Muscle of back (tissue), 3 donors: ENCODE measurements at regions not wholly inside any gene's neighbourhood (a gene's known extent, or its start where the extent isn't known, plus 50 kb on each side); places are given as distances from the start of the nearest gene placed in this dataset.
A peak's percentile ranks its signal among the peaks of the same experiment; 100 is the strongest.
"Not testable (repeated sequence)": the region's sequence is repeated elsewhere in the genome, so short reads cannot be mapped to it uniquely, and the experiment has no call there.

Experiments used
- DNase-seq, 3 donors: peaks; one replicate each; pipeline versions ENCODE4 v3.0.0 to v3.0.0-alpha.2; 2013

DNA sequence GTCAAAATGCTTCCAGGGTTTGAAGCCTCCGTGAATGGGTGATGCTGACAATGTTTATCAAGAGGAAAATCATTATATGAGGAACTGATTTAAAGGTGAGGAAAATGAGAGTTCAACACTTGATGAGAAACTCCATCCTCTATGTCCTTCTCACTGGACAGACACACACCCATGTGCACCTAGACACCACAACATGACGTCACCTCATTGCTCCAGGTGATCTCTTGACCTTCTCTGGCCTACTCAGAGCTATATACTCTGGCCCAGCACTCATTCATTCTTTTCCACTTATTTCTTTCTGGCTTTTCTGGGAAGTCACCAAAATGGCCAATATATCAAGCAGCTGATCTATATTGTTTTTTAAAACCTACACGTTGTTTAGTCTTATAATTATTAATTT is 778.7 kb upstream of the PCDH20 start:
- no peak for DNase-seq

DNA sequence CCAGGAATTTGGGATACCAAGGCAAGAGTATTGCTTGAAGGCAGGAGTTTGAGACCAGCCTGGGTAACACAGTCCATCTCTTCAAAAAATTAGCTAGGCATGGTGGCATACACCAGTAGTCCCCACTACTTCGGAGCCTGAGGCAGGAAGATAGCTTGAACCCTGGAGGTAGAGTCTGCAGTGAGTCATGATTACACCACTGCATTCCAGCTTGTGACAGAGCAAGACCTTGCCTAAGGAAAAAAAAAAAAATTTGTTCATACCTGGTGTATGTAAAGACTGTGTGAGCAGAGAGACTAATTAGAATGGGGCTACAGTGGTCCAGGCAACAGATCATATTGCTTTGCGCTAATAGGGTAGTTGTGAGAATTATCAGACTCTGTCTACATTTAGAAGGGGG is 778.3 kb upstream of the PCDH20 start:
- DNase-seq: no peak

DNA sequence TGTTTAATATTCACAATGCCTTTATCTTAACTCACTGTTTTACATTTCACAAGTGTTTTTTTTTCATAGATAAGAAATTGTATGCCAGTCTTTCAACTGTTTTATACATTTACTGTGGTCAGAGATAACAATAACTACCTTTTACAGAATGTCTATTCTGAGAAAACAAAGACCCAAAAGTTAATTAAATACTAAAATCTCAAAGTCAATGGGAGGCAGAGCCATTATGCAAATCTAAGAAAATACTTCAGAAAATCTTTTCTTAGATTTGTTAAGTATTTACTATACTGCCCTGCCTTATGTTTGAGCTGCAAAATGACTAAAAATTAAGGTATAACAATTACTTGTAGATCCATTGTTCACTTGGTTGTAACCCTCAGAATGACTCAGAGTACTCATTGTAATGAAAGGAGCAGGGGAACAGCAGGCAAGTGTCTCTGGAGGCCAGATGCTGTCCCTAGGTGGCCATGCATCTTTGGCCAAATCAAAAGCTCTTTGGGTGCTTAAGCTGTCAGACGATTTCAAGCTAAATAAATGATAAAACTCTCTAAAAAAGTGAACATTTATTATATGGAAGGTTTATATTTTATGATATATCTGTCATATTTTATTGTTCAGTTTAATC is 770.1 kb upstream of the PCDH20 start:
- DNase-seq: no peak

DNA sequence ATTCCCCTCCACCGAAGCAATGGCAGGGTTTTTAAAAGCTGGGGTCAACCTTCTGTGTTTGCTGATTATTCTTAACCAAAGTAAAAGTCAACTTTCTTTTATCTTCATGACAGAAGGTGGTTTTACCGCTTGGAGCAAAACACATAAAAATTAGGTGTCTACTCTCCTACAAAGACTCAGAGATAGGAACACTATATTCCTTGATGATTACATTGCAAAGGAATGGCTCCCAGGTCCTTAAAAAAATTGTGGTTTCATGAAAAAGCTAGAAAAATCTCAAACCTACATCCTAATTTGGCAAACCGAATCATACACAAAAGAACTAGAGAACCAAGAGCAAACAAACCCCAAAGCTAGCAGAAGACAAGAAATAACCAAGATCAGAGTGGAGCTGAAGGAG is 760.4 kb upstream of the PCDH20 start:
- no peak for DNase-seq

DNA sequence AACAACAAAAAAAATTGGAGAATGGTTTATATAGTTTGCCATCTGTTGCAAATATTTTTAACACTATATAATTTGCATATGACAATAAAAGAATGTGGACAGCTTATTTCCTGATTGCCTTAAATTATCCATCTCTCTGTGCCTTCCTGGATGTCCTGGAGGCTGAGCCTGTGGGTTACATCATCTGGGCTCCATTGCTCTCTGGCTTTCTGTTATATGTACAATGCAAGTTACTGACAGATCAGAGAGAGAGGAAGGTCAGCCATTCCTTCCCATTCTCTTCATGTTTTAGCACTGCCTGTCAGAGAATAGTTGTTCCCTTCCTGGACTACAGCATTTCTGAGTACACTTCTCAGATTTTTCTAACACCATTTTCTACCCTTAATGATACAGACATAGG is 758.3 kb upstream of the PCDH20 start:
- no peak for DNase-seq

DNA sequence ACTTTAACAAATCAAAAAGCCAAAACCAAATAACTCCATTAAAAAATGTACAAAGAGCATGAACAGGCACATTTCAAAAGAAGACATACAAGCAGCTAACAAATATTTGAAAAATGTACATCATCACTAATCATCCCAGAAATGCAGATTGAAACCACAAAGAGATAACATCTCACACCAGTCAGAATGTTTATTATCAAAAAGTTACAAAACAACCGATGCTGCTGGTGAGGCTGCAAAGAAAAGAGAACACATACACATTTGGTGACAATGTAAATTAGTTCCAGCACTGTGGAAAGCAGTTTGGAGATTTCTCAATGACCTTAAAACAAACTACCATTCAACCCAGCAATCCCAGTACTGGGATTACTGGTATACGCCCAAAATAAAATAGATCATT is 756.0 kb upstream of the PCDH20 start:
- no peak for DNase-seq

DNA sequence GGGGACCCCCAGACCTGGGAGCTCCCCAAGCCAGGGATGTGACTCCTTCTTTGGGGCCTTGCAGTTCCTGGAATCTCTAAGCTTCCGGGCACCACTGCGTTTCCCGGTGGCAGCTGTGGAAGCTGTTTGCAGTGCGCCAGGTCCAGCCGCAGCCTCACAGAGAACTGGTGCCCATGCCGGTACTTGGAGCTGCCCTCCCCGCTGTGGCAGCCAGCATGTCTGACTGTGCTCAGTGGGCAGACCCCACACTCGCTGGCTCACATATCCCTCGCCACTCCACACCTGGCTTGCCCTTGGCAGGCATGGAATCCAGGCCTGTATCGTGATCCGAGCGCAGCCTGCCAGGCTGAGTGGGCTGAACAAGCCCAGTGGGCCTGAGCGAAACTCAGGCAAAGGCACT is 753.2 kb upstream of the PCDH20 start:
- DNase-seq: no peak

DNA sequence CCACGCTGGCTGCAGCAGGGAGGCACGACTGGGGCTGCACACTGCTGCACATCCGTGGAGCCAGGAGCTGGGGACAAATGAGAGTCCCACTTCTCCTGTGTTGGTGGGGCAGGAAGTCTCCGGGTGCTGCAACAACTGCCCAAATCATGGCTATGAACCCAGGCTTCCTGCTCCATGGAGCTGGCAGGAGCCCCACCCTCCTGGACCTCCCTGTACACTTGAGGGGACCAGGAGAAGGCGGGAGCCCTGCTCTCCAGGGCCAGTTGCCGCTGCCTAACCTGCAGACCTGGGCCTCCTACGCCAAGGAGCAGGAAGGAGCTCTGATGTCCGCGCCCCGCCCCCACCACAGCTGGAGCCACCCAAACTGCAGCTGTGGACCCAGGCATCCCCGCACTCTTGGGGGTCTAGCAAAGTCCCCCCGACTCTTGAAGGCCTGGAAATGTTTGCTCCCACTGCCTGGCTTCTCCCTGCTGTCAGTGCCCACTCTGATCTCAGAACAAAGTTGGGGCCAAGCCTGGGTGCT is 752.1 kb upstream of the PCDH20 start:
- no peak for DNase-seq

DNA sequence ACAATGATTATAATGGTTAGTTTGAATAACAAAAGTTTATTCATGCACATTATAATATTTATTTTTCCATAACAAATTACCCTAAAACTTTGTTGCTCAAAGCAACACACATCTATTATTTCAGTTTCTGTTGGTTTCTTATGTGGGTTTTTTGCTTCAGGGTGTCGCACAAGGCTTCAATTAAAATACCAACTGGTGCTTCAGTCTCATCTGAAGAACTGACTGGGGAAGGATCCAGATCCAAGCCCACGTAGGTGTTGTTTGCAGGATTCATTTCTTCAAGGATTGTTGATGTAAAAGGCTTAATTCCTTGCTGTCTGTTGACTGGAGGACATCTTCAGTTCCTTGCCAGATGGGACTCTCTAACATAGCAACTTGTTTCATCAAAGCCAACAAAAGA is 747.2 kb upstream of the PCDH20 start:
- no peak for DNase-seq

DNA sequence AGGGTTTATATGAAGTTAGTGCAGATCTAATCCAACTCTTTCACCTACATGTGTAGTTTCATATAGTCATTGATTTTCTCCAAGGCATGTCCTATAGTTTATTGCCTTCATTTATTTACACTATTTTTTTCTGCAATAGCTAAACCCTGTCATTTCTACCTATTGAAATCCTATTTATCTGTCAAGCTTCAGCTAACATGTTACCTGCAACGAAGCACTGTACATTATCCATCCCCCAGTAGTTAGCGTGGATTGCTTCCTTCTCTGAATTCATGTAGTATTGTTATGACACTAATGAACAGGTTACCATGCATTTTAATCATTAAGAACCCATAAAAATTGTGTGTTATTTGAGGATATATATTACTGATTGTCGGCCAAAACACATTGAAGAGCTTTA is 742.9 kb upstream of the PCDH20 start:
- DNase-seq: no peak

DNA sequence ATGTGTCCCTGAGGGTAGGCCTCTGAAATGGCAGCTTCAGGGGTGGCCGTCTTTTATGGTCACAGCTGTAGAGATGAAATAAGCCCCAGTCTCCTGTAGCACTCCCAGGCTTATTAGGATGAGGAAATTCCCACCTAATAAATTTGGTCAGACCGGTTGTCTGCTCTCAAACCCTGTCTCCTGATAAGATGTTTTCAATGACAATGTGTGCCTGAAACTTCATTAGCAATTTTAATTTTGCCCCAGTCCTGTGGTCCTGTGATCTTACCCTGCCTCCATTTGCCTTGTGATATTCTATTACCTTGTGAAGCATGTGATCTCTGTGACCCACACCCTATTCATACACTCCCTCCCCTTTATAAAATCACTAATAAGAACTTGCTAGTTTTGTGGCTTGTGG is 736.1 kb upstream of the PCDH20 start:
- DNase-seq: not testable (repeated sequence)

DNA sequence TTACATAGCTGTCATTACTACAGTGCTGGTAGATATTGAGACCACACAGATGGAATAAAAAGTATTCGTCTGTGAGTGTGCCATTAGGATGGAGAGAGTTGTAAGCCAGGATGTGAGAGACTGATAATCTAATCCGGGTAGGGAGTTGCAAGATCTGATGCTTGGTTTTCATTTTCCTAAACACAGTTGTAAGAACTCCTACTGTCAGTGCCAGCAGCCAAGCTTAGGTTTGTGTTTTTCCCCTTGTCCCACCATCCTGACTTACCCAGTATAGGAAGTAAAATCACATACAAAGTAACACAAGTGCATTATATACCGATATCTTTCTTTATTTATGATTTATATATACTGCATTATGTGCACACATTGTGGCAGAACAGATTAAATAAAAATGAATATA is 726.4 kb upstream of the PCDH20 start:
- DNase-seq: no peak

DNA sequence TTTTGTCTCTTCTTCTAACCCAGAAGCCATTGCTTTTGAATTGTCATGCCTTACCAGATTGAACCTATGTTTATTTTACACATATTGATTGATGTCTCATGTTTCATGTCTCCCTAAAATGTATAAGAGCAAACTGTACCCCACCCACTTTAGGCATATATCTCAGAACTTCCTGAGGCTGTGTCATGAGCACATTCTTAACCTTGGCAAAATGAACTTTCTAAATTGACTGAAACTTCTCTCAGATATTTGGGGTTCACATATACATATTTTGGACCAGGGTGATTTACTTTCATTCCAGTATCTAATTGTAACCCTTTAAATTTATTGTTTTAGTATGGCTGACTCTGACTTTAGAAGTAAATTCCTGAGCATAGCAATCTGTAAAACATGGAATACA is 723.9 kb upstream of the PCDH20 start:
- DNase-seq: no peak

DNA sequence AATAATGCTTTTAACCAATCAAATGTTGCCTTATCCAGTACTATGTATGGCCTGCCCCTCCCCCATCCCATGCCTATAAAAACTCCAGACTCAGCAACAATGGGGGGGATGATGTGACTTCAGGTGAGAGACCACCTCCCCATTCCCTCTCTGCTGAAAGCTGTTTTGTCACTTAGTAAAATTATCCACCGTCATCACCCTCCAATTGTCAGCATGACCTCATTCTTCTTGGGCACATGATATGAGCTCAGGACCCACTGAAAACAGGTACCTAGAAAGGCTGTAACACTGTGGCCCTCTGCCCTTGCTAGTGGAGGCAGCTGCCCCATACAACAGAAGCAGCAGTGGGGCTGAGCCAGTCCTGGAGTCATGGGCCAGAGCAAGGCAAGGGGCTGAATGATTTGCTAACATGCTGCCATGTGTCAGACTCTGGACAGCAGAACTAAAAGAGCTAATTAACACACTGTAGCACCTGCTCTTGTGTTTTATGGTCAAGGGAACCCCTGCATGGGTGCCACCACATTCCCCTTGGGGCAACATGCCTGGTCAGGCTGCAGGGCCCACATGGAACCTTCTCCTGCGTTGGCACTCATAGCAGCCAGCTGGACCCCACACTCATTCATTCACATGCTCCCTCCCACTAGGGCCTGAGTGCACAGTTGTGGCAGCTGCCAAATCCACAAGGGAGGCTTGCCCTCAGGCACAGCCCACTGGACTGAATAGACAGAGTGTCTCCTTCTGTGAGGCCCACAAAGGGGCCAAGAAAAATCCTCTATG is 722.2 kb upstream of the PCDH20 start:
- peak in 1 of 3 donors; percentile 10 for DNase-seq

DNA sequence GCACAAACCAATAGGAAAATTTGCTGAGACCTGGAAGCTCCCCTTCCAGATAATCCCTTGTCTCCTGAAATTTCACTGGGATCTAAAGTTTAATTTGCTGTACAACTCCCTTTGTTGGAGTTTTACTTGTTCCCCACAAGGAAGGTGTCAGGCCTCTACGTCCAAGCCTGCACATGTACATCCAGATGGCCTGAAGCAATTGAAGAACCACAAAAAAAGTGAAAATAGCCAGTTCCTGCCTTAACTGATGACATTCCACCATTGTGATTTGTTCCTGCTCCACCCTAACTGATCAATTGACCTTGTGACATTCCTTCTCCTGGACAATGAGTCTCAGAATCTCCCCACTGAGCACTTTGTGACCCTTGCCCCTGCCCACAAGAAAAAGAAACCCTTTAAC is 716.0 kb upstream of the PCDH20 start:
- DNase-seq: no peak

DNA sequence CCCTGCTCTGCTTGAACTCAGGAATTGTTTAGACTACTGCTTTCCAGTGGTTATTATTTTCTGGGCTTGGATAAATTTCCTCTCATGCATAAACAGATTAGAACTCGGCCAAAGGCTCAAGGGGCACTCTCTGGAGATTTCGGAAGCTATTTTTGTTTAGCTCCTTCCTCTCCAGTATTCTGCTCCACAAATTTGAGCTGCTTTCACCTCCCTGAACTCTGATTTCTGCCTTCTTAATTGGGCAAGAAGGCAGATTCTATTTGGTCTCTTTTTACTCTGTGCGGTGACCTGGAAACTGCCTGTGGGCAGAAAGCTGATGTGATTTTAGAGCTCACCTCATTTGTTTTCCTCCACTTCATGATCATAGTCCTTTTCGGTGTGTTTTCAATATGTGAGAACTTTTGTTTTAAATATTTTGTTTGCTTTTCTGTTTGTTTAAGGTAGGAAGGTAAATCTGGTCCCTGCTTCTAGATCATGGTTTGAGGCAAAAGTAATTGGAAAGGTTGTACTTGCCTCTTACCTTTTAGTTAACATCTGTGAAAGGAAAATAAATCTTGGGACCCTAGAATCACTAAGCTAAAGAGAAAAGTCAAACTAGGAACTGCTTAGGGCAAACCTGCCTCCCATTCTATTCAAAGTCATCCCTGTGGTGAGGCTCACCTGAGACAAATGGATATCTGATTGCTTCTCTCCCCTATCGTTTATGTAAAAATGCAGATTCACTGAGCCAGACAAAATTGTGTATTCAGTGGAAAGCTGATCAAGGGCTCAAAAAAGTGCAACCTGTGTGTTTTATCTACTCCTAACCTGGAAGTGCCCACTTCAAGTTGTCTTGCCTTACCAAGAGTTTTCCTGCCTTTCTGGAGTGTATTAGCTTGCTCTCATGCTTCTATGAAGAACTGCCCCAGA is 714.7 kb upstream of the PCDH20 start:
- DNase-seq: peak in 1 of 3 donors; percentile 19

DNA sequence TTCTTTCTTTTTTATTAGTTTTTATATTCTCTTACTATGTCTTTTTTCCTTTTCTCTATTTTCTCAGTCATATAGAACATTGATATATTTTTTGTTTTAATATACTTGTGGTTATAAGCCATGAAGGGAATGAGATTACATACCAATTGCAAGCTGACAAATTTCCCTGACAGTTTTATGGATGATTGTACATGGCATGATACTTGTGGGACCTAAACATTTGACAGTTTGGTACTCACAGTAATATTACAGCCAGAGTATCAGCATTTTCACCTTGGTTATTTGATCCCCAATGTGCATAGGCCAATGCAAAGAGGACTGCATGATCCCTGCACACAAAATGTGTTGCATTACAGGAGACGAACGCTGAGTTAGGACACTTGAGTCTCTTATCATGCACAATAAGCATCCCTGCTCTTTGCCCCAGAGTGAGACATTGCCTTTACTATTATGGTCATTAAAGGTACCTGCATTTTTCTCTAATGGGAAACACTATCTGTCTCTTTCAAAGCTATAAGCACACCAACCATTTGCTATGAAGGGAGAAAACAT is 713.4 kb upstream of the PCDH20 start:
- no peak for DNase-seq

DNA sequence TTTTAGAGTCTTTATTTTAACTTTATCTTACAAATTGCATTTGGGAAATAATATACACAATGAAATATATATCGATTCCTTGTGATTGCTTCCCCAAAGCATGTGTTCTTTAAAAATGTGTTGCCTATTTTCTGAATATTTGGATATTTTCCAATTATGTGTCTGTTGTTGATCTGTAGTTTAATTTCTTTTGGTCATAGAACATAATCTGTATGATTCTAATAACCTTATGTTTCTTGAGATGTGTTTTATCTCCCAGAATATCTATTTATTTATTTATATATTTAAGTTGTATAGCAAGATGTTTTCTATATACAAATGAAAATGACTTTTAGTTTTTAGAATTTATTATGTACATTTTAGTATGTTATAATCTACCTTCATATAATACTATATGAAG is 710.8 kb upstream of the PCDH20 start:
- DNase-seq: no peak

DNA sequence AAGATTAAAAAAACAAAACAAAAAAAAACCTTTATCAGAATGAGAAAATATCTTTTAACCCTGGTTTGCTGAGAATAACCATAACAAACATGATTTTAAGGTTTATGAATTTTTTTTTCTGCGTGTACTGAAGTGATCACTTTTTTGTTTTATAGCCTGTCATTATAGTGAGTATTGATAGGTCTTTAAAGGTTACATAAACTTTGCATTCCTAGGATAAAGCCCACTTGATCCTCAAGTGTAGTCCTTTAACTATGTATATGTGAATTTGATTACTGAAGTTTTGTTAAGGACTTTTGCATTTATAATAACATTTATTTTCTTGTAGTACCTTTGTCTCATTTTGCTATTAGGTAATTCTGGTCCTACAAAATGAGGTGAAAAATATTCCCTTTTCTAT is 709.8 kb upstream of the PCDH20 start:
- no peak for DNase-seq

DNA sequence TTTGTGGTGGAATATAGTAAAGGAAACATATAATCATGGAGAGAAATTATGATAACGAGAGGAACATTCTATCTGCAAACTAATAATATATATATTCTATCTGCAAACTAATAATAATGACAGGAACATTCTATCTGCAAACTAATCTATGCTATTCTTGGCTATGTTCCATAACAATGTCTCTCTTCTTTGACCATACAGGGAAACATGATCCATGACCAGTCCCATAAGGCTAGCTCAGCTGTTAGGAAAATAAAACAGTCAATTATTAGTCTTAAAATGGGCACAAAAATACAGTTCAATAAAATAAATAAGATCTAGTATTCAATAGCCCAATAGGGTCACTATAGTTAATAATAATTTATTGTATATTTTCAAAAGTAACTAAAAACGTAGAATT is 707.8 kb upstream of the PCDH20 start:
- no peak for DNase-seq

DNA sequence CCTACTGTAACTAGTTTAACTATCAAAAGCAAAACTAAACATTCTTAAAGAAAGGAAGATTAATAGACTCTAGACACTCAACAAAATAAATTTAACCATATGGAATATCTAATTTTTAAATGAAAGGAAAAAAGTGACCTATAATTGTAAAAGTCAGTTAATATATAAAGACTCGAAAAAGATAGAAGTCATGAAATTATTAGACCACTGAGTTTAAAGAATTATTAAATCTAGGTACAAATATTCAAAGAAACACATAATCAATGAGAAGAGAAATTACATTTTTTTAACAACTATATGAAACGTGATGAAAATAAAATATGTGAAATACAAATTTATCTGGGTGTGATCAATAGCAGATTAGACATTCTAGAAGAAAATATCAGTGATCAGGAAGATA is 706.8 kb upstream of the PCDH20 start:
- DNase-seq: no peak
